SK-N-SH (cell line): ENCODE measurements at regions not wholly inside any gene's neighbourhood (a gene's known extent, or its start where the extent isn't known, plus 50 kb on each side); places are given as distances from the start of the nearest gene placed in this dataset.

Experiments used
- CTCF ChIA-PET: fragments of 300-600, 350-600 bp; formaldehyde crosslinking; extraction: SDS; loops from one replicate; lab custom pipeline; 2021; lab: Yijun Ruan, JAX
- POLR2A ChIA-PET: fragments of 350-600 bp; sonication (Branson Sonifier 250); formaldehyde crosslinking; extraction: SDS; loops from one replicate; lab custom pipeline; 2020; ENCODE audit warnings: antibody characterized with exemption, inconsistent platforms; lab: Yijun Ruan, JAX
- DNase-seq: peaks from one replicate; pipeline ENCODE4 v3.0.0; 2012
- H2AFZ ChIP-seq: fragments of 200-600 bp; sonication (generic); 2 replicates; pipeline ENCODE4 v1.8.1; 2016; ENCODE audit warnings: antibody characterized with exemption, mild to moderate bottlenecking, low read depth
- H3F3A ChIP-seq: fragments of 200-600 bp; sonication (generic); replicated peaks from 2 replicates; pipeline ENCODE3; 2016; ENCODE audit warnings: antibody characterized with exemption, mild to moderate bottlenecking; ENCODE audit not compliant: insufficient read depth
- H3K27ac ChIP-seq, 2 experiments: fragments of 200-500 bp in 1 of 2; fragments of 200-600 bp in 1 of 2; sonication (Bioruptor generic) in 1 of 2; sonication (generic), shearing (Covaris generic) in 1 of 2; 2 replicates each; pipeline versions ENCODE4 v1.5.1 to v1.6.1; 2014 to 2016; ENCODE audit warnings: low read depth in 2 of 2, inconsistent platforms in 1 of 2, low read length in 1 of 2, mild to moderate bottlenecking in 1 of 2, mixed read lengths in 1 of 2
- H3K27me3 ChIP-seq: fragments of 200-600 bp; sonication (generic), shearing (Covaris generic); 2 replicates; pipeline ENCODE4 v1.6.1; 2016; ENCODE audit warnings: mixed run types; ENCODE audit not compliant: insufficient read depth
- H3K36me3 ChIP-seq, 2 experiments: fragments of 200-500 bp in 1 of 2; fragments of 200-600 bp in 1 of 2; sonication (Bioruptor generic) in 1 of 2; sonication (generic) in 1 of 2; replicated peaks in 1 of 2; 2 replicates each; pipeline versions ENCODE3 to v1.5.1; 2014 to 2016; ENCODE audit warnings: low read length in 1 of 2, mild to moderate bottlenecking in 1 of 2; ENCODE audit not compliant: insufficient read depth in 2 of 2, control insufficient read depth in 1 of 2
- H3K4me1 ChIP-seq, 2 experiments: fragments of 200-500 bp in 1 of 2; fragments of 200-600 bp in 1 of 2; sonication (Bioruptor generic) in 1 of 2; sonication (generic), shearing (Covaris generic) in 1 of 2; 2 replicates each; pipeline versions ENCODE4 v1.5.1 to v1.6.1; 2014 to 2016; ENCODE audit warnings: low read depth in 1 of 2, low read length in 1 of 2, mixed run types in 1 of 2; ENCODE audit not compliant: insufficient read depth in 2 of 2, control insufficient read depth in 1 of 2
- H3K4me2 ChIP-seq: fragments of 200-600 bp; sonication (generic), shearing (Covaris generic); 2 replicates; pipeline ENCODE4 v1.6.1; 2017; ENCODE audit warnings: mixed run types
- H3K4me3 ChIP-seq, 2 experiments: fragments of 200-500 bp in 1 of 2; fragments of 200-600 bp in 1 of 2; sonication (Bioruptor generic) in 1 of 2; sonication (generic), shearing (Covaris generic) in 1 of 2; 2 replicates each; pipeline versions ENCODE4 v1.5.1 to v1.8.1; 2014 to 2016; ENCODE audit warnings: low read depth in 2 of 2, inconsistent platforms in 1 of 2, low read length in 1 of 2, mild to moderate bottlenecking in 1 of 2, mixed read lengths in 1 of 2, moderate library complexity in 1 of 2
- H3K79me2 ChIP-seq: fragments of 200-600 bp; sonication (generic); 2 replicates; pipeline ENCODE4 v1.8.1; 2017; ENCODE audit warnings: mild to moderate bottlenecking; ENCODE audit not compliant: insufficient read depth
- H3K9ac ChIP-seq: fragments of 200-600 bp; sonication (generic); 2 replicates; pipeline ENCODE4 v1.6.1; 2017; ENCODE audit warnings: mixed run types
- H3K9me2 ChIP-seq: fragments of 200-600 bp; sonication (generic); 2 replicates; pipeline ENCODE4 v1.6.1; 2017; ENCODE audit warnings: mixed run types
- H3K9me3 ChIP-seq: fragments of 200-600 bp; sonication (generic); 2 replicates; pipeline ENCODE4 v1.6.1; 2017; ENCODE audit warnings: mixed run types, mild to moderate bottlenecking, moderate library complexity
- H4K20me1 ChIP-seq: fragments of 200-600 bp; sonication (generic); 2 replicates; pipeline ENCODE4 v1.6.1; 2017; ENCODE audit warnings: mild to moderate bottlenecking, mixed run types; ENCODE audit not compliant: insufficient read depth
- CHD2 ChIP-seq: fragments of 150-350 bp; IDR thresholded peaks from 2 replicates; pipeline ENCODE4 v1.6.1; 2018; ENCODE audit warnings: low read length; ENCODE audit not compliant: partially characterized antibody
- ELF1 ChIP-seq: IDR thresholded peaks from 2 replicates; pipeline ENCODE4 v1.4.0; 2012
- EP300 ChIP-seq, 2 experiments: IDR thresholded peaks; 2 replicates each; pipeline versions ENCODE4 v1.4.0 to v1.6.1; 2012; ENCODE audit warnings: borderline replicate concordance in 1 of 2, low read depth in 1 of 2, low read length in 1 of 2
- EZH2phosphoT487 ChIP-seq: fragments of 200-600 bp; sonication (generic); IDR thresholded peaks from 2 replicates; pipeline ENCODE4 v1.6.1; 2017; ENCODE audit warnings: low read depth, mixed run types, mild to moderate bottlenecking, antibody characterized with exemption, moderate library complexity, borderline replicate concordance
- FOSL2 ChIP-seq: IDR thresholded peaks from 2 replicates; pipeline ENCODE4 v1.4.0; 2012; ENCODE audit warnings: low read depth, mild to moderate bottlenecking, moderate library complexity, borderline replicate concordance
- FOXJ3 ChIP-seq: sonication (generic); formaldehyde crosslinking; IDR thresholded peaks from 2 replicates; pipeline ENCODE4 v1.5.1; 2020; ENCODE audit warnings: mild to moderate bottlenecking, missing genetic modification reagents
- GABPA ChIP-seq: IDR thresholded peaks from 2 replicates; pipeline ENCODE4 v1.4.0; 2012; ENCODE audit warnings: low read depth, mild to moderate bottlenecking
- GATA2 ChIP-seq: sonication (generic); formaldehyde crosslinking; IDR thresholded peaks from 2 replicates; pipeline ENCODE4 v1.5.0; 2020; ENCODE audit warnings: mild to moderate bottlenecking, missing genetic modification reagents
- IRF3 ChIP-seq: fragments of 150-350 bp; IDR thresholded peaks from 2 replicates; pipeline ENCODE4 v1.6.1; 2016; ENCODE audit warnings: mild to moderate bottlenecking, low read depth, low read length
- MAX ChIP-seq: IDR thresholded peaks from 2 replicates; pipeline ENCODE4 v1.4.0; 2012; ENCODE audit warnings: low read depth
- MEF2A ChIP-seq: IDR thresholded peaks from 2 replicates; pipeline ENCODE4 v1.4.0; 2012; ENCODE audit warnings: low read depth, borderline replicate concordance
- NFIC ChIP-seq: IDR thresholded peaks from 2 replicates; pipeline ENCODE4 v1.4.0; 2012; ENCODE audit warnings: borderline replicate concordance
- NRF1 ChIP-seq: IDR thresholded peaks from 2 replicates; pipeline ENCODE4 v1.6.1; 2012; ENCODE audit warnings: low read depth, mild to moderate bottlenecking, low read length
- REST ChIP-seq: IDR thresholded peaks from 2 replicates; pipeline ENCODE4 v1.6.1; 2012; ENCODE audit warnings: mild to moderate bottlenecking, low read depth, low read length, moderate library complexity
- TCF12 ChIP-seq: IDR thresholded peaks from 2 replicates; pipeline ENCODE4 v1.4.0; 2012
- USF1 ChIP-seq: IDR thresholded peaks from 2 replicates; pipeline ENCODE4 v1.4.0; 2012; ENCODE audit warnings: low read depth, borderline replicate concordance
- USF2 ChIP-seq: fragments of 150-350 bp; IDR thresholded peaks from 2 replicates; pipeline ENCODE4 v1.6.1; 2017; ENCODE audit warnings: antibody characterized with exemption, low read length, low read depth, borderline replicate concordance
- ZBTB33 ChIP-seq: IDR thresholded peaks from 2 replicates; pipeline ENCODE4 v1.4.0; 2012; ENCODE audit warnings: low read depth, borderline replicate concordance
- WGBS: methylation state at CpG from one replicate; pipeline ENCODE4 v1.1.6; 2017; ENCODE audit warnings: low lambda C conversion rate; 5-methylcytosine and 5-hydroxymethylcytosine counted together

GRCh38 chr12:67026487-67027246, 242.5 kb upstream of the CAND1 start:
- no peaks in the 10 kb centered on the region for H3K79me2 ChIP-seq
- H4K20me1 ChIP-seq = no peaks in the 10 kb centered on the region
- POLR2A ChIA-PET = no interaction called here
- no peaks in the 10 kb centered on the region for H3K4me1 ChIP-seq
- CTCF ChIA-PET = interaction anchor here (1.1 to 2.4 kb wide), 5 partner anchors 9 to 388 kb away, joined by 3 to 12 read pairs (median 5); no protein-coding TSS in a partner anchor
- no peaks in the 10 kb centered on the region for H3K36me3 ChIP-seq
- DNase-seq = no peak
- H3K4me2 ChIP-seq = no peak overlapping the region
- H3K9me3 ChIP-seq = no peaks in the 10 kb centered on the region
- H3F3A ChIP-seq = no peaks in the 10 kb centered on the region
- no peaks in the 10 kb centered on the region for H3K9me2 ChIP-seq
- H2AFZ ChIP-seq = no peak overlapping the region
- no peak overlapping the region for H3K4me3 ChIP-seq
- WGBS = 41% methylated on average over 5 of the region's 5 CpGs
- H3K9ac ChIP-seq = no peak overlapping the region
- H3K27ac ChIP-seq = no peak overlapping the region
- peaks cover 8% of the 10 kb centered on the region; the same call in 1 of the 2 replicates for H3K27me3 ChIP-seq
- TF ChIP-seq ELF1 (no peak), USF2 (no peak), CHD2 (no peak), MAX (no peak), EP300 (IDR thresholded peaks at IDR 0.05; ENCODE audit: borderline replicate concordance in 1 of 2, low read depth in 1 of 2, low read length in 1 of 2) (no peak), USF1 (no peak), ZBTB33 (no peak)

GRCh38 chr12:67028529-67028928, 240.6 kb upstream of the CAND1 start:
- Histone ChIP-seq H3K4me3 (no peak overlapping the region), H2AFZ (no peak overlapping the region), H3K79me2 (no peaks in the 10 kb centered on the region), H3K9me2 (no peaks in the 10 kb centered on the region), H3K9me3 (no peaks in the 10 kb centered on the region)
- POLR2A ChIA-PET = no interaction called here
- TF ChIP-seq GATA2 (CRISPR knock-in tag) (no peak), CHD2 (no peak), FOXJ3 (CRISPR knock-in tag) (no peak), NRF1 (no peak), EZH2phosphoT487 (no peak), FOSL2 (no peak), MEF2A (no peak), IRF3 (no peak), GABPA (no peak), ELF1 (no peak), REST (no peak), NFIC (no peak), TCF12 (no peak)
- TF ChIP-seq, all 33 proteins: peak for 0
- DNase-seq = no peak
- H3K9ac ChIP-seq = no peak overlapping the region
- H3F3A ChIP-seq = no peaks in the 10 kb centered on the region
- H3K36me3 ChIP-seq = no peaks in the 10 kb centered on the region
- no peaks in the 10 kb centered on the region for H4K20me1 ChIP-seq
- no peak overlapping the region for H3K4me2 ChIP-seq
- CTCF ChIA-PET = no interaction called here
- H3K27ac ChIP-seq = no peak overlapping the region
- H3K27me3 ChIP-seq = peaks cover 6% of the 10 kb centered on the region; the same call in 1 of the 2 replicates
- no peaks in the 10 kb centered on the region for H3K4me1 ChIP-seq
- WGBS = 3% methylated on average over 2 of the region's 2 CpGs
